ENCODE measurements at regions not wholly inside any gene's neighbourhood (a gene's known extent, or its start where the extent isn't known, plus 50 kb on each side); places are given as distances from the start of the nearest gene placed in this dataset.
A peak's percentile ranks its signal among the peaks of the same experiment; 100 is the strongest.

DNA sequence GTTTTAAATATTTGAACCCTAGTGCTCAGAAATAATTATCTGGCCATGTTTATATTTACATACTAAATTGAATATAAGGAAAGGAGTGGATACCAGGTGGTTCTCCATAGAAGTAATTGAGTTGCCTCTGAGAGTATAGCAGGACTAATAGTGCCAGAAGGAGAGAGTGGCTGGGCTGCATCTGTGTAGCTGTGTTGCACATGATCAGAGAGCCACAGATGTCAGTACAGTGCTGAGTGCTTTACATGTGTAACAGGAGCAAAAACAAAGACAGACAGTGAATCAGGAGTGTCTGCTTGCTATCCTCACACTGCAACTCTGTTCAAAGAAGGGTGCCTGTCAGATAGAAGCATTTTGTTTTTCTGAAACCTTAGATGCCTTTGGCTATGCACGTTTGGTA lies 353.9 kb upstream of the PAPPA start:
- Histone ChIP-seq H3K4me3 (no peak overlapping the region), H3K36me3 (no peaks in the 10 kb centered on the region), H3K9me3 (no peaks in the 10 kb centered on the region), H3K27me3 (no peaks in the 10 kb centered on the region), H3K4me1 (no peaks in the 10 kb centered on the region), H3K27ac (no peak overlapping the region)
- ATAC-seq (ENCODE audit: low FRiP score in 2 of 2) (no peak), DNase-seq (no peak)
- WGBS, 2 donors: 14 to 21% methylated on average over 1 of the region's 1 CpG
- no peak for TF ChIP-seq POLR2AphosphoS5 (IDR thresholded peaks at IDR 0.05)
- TF ChIP-seq EP300 (IDR thresholded peaks at IDR 0.05): no peak
- no peak for TF ChIP-seq POLR2A (IDR thresholded peaks at IDR 0.05)
- TF ChIP-seq, protein P1, sequence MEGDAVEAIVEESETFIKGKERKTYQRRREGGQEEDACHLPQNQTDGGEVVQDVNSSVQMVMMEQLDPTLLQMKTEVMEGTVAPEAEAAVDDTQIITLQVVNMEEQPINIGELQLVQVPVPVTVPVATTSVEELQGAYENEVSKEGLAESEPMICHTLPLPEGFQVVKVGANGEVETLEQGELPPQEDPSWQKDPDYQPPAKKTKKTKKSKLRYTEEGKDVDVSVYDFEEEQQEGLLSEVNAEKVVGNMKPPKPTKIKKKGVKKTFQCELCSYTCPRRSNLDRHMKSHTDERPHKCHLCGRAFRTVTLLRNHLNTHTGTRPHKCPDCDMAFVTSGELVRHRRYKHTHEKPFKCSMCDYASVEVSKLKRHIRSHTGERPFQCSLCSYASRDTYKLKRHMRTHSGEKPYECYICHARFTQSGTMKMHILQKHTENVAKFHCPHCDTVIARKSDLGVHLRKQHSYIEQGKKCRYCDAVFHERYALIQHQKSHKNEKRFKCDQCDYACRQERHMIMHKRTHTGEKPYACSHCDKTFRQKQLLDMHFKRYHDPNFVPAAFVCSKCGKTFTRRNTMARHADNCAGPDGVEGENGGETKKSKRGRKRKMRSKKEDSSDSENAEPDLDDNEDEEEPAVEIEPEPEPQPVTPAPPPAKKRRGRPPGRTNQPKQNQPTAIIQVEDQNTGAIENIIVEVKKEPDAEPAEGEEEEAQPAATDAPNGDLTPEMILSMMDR (IDR thresholded peaks at IDR 0.05): no peak

DNA sequence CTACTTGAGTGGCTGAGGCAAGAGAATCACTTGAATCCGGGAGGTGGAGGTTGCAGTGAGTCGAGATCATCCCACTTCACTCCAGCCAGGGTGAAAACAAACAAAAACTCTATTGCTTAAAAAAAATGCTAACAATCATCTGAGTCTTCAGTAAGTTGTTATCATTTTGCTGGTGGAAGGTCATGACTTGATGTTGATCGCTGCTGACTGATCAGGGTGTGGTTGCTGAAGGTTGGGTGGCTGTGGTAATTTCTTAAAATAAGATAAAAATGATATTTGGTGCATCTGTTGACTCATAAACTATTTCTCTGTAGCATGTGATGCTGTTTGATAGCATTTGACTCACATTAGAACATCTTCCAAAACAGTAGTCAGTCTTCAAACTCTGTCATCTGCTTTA lies 349.4 kb upstream of the PAPPA start:
- ATAC-seq (ENCODE audit: low FRiP score in 2 of 2): no peak
- no peak for DNase-seq
- 73 to 94% methylated on average over 3 of the region's 3 CpGs for WGBS, 2 donors

DNA sequence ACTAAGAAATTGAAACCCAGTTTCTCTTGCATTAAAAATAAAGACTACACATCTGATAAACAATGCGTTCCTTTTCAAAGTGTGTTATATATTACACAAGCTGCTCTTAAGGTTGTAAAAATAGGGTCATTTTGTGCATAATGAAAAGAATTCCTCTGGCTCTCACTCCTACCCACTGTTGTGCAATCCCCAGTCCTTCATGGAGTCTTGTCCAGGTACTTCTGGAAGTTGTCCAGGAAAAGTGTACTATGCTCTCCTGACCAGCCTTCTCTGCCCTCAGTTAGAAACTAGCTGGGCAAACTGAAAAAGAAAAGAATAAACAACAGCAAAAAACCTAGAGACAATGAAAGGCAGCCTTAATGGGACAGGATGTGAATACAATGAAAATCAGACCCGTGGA lies 345.5 kb upstream of the PAPPA start:
- no peaks in the 10 kb centered on the region for H3K36me3 ChIP-seq
- no peak overlapping the region for H3K27ac ChIP-seq
- 42 to 43% methylated on average over 2 of the region's 2 CpGs for WGBS, 2 donors
- TF ChIP-seq, protein P1 (IDR thresholded peaks at IDR 0.05): no peak
- TF ChIP-seq EP300 (IDR thresholded peaks at IDR 0.05) (no peak), POLR2A (IDR thresholded peaks at IDR 0.05) (no peak), POLR2AphosphoS5 (IDR thresholded peaks at IDR 0.05) (no peak)
- no peaks in the 10 kb centered on the region for H3K27me3 ChIP-seq
- DNase-seq (peak in 1 of 2 donors; percentile 45), ATAC-seq (ENCODE audit: low FRiP score in 2 of 2) (no peak)
- H3K4me3 ChIP-seq: no peak overlapping the region
- H3K9me3 ChIP-seq: no peaks in the 10 kb centered on the region
- no peaks in the 10 kb centered on the region for H3K4me1 ChIP-seq

More for the DNA sequence above, 349.4 kb upstream of the PAPPA start:
- H3K4me3 ChIP-seq: no peak overlapping the region
- H3K9me3 ChIP-seq: no peaks in the 10 kb centered on the region
- no peak for TF ChIP-seq EP300 (IDR thresholded peaks at IDR 0.05)
- TF ChIP-seq, protein P1 (IDR thresholded peaks at IDR 0.05): no peak
- TF ChIP-seq POLR2A (IDR thresholded peaks at IDR 0.05): no peak
- TF ChIP-seq POLR2AphosphoS5 (IDR thresholded peaks at IDR 0.05): no peak
- no peaks in the 10 kb centered on the region for H3K4me1 ChIP-seq
- no peaks in the 10 kb centered on the region for H3K36me3 ChIP-seq
- H3K27me3 ChIP-seq: no peaks in the 10 kb centered on the region
- no peak overlapping the region for H3K27ac ChIP-seq

DNA sequence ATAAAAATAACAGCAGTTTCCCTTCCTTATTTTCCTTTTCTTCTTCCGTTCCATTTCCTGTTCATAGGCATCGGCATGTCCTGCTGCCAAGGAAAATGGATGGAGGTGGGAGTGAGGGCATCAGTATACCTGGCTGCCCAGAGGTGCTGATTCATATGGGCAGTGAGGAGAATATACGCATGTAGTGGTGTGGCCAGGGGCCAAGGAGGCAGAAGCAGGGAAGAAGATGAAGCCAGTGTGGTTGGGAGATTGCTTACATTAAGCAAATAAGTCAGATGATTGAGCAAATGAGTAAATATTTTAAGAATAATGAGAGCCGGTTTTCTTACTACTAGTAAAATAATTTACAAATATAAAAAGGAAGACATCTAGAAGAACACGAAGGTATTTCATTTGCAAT lies 344.9 kb upstream of the PAPPA start:
- no peaks in the 10 kb centered on the region for H3K4me1 ChIP-seq
- H3K9me3 ChIP-seq: no peaks in the 10 kb centered on the region
- H3K27ac ChIP-seq: no peak overlapping the region
- no peak for DNase-seq
- no peak for ATAC-seq (ENCODE audit: low FRiP score in 2 of 2)
- no peaks in the 10 kb centered on the region for H3K36me3 ChIP-seq
- TF ChIP-seq, protein P1 (IDR thresholded peaks at IDR 0.05): no peak
- H3K27me3 ChIP-seq: no peaks in the 10 kb centered on the region
- H3K4me3 ChIP-seq: no peak overlapping the region
- 47 to 48% methylated on average over 5 of the region's 5 CpGs for WGBS, 2 donors

DNA sequence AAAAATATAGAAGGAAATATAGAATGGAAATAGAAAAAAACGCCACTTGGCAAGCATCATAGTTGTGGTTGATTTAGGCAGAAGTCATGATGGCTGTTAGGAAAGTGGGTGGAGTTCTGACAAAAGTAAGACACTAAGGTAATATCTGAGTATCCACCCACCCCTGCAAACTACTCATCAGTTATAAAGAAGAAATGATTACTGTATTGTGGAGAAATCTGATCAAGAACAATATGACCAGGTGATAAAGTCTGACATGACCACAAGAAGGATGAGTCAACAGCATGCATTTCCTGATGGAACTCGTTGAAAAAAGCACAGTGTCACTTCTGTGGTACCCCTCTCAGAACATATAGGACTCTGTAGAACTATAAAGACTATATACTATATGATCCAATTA lies 343.4 kb upstream of the PAPPA start:
- 59 to 74% methylated on average over 2 of the region's 2 CpGs for WGBS, 2 donors
- H3K9me3 ChIP-seq: no peaks in the 10 kb centered on the region
- ATAC-seq (ENCODE audit: low FRiP score in 2 of 2) (no peak), DNase-seq (no peak)
- H3K4me3 ChIP-seq: no peak overlapping the region
- no peak for TF ChIP-seq POLR2AphosphoS5 (IDR thresholded peaks at IDR 0.05)
- no peak for TF ChIP-seq POLR2A (IDR thresholded peaks at IDR 0.05)
- TF ChIP-seq, protein P1 (IDR thresholded peaks at IDR 0.05): no peak
- no peak for TF ChIP-seq EP300 (IDR thresholded peaks at IDR 0.05)
- no peak overlapping the region for H3K27ac ChIP-seq
- no peaks in the 10 kb centered on the region for H3K27me3 ChIP-seq
- H3K4me1 ChIP-seq: no peaks in the 10 kb centered on the region
- H3K36me3 ChIP-seq: no peaks in the 10 kb centered on the region

Measured in upper lobe of left lung (tissue), 6 donors.